GM18507 (cell line): ENCODE measurements at regions not wholly inside any gene's neighbourhood (a gene's known extent, or its start where the extent isn't known, plus 50 kb on each side); places are given as distances from the start of the nearest gene placed in this dataset.

Experiments
- DNase-seq: peaks from one replicate; pipeline ENCODE4 v3.0.0; 2011; ENCODE audit warnings: low read depth; ENCODE audit not compliant: insufficient read length; ENCODE audit errors: extremely low spot score
- FAIRE-seq: peaks from 2 replicates; lab custom pipeline; 2011; peaks lifted over from hg19 to GRCh38; lab: Jason Lieb, UNC

DNA sequence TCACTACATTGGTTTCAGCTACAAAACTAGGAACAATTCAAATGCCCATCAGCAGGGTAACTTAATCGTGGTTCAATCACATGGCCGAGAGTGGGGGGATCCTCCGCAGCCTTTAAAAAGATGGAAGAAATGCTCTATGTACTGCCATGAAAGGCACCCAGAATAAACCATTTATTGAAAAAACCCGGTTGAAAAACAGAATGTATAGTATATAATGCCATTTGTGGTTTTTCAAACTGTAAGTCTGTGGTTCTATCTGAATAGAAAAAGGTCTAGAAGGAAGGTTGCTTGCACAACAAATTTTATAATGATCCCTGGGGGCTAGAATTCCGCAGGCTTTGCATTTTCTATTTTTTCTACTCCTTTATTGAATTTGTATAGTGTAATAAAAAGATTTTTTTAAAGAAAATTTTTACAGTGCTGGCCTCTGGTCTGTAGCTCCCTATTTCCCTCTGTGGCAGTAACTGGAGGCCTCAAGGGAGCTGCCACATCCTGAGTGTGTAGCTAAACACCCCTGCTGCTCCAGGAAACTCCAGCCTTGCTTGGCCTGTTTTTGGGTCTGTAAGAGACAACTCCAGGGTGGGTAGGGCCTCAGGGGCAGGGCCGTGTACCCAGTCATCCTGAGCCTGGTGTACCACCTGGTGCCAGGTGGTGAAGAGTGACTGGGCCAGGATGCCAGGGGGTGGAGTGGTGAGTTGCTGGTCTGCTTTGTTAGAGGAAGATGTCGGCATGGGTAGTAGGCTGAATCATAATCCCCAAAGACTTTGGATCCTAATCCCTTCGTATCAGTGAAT, 51.5 kb upstream of the EPS8L3 start:
- FAIRE-seq (no peak), DNase-seq (no peak)

DNA sequence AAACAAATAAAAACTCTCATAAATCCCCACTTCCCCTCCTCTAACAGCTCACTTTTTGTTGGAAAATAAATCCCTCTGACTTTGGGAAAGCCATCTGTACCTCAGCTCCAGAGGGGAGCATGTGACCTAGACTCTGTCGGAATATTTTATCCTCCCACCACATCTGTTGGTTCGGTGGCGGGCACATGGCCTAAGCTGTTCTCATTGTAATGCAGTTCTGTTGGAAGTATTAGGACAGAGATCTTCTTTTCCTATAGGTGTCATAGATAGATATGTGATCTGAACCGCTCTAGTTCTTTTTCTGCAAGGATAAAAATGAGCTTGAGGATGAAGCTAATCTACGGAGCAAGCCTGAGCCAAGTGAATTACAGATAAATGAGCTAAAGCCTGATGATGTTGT, 50.5 kb upstream of the EPS8L3 start:
- FAIRE-seq: no peak
- no peak for DNase-seq
